NCI-H2081 (cell line): ENCODE measurements at regions not wholly inside any gene's neighbourhood (a gene's known extent, or its start where the extent isn't known, plus 50 kb on each side); places are given as distances from the start of the nearest gene placed in this dataset.

Experiments
- DNase-seq, 2 experiments: peaks; one replicate each; lab custom pipeline; 2025; lab: John Stamatoyannopoulos, UW

DNA sequence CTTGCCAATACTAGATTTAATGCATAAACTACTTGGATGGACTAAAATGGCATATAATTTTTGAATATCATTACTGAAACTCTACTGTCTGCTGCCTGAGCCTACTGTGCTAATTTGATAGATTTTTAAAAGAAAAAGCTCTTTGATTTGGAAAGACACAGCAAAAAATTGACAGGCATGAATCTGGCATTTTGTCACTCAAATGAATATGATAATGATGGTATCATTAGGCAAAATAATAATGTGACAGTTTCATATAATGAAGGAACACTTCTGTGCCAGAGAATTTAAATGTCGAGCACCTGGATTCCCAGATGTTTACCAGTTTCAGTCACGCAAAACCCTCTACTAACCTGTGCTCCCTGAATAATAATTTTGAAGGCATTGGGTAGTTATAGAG lies 60.0 kb upstream of the SLC13A1 start:
- DNase-seq = no peak
